ENCODE measurements at regions not wholly inside any gene's neighbourhood (a gene's known extent, or its start where the extent isn't known, plus 50 kb on each side); places are given as distances from the start of the nearest gene placed in this dataset.

DNA sequence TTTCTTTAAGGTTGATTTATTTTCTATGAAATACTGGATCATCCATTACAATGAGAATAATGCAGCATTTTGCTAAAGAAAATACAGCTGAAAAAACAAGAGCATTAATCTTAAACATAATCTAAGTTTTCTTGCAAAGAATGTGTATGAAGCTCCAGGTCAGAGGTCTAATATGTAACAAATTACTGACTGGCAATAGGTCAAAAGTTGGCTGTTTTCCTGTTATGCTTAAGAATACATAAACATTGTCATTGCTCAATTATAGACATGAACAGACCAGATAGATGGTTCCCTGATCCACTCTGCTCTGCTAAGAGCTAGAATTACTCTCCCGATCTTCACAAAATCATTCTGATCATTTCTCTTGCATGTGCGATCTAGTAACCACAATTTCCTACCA lies 718.6 kb downstream of the PDHA2 start:
- Histone ChIP-seq H3K27me3 (replicated peaks; ENCODE audit: control insufficient read depth, insufficient read depth, low read length) (no peaks in the 10 kb centered on the region), H3K36me3 (ENCODE audit: control insufficient read depth, insufficient read depth, low read length) (no peaks in the 10 kb centered on the region), H3K4me3 (replicated peaks; ENCODE audit: low read depth, low read length) (no peak overlapping the region)
- no peak for DNase-seq (ENCODE audit: extremely low read depth, insufficient read length)
- TF ChIP-seq, protein P1, sequence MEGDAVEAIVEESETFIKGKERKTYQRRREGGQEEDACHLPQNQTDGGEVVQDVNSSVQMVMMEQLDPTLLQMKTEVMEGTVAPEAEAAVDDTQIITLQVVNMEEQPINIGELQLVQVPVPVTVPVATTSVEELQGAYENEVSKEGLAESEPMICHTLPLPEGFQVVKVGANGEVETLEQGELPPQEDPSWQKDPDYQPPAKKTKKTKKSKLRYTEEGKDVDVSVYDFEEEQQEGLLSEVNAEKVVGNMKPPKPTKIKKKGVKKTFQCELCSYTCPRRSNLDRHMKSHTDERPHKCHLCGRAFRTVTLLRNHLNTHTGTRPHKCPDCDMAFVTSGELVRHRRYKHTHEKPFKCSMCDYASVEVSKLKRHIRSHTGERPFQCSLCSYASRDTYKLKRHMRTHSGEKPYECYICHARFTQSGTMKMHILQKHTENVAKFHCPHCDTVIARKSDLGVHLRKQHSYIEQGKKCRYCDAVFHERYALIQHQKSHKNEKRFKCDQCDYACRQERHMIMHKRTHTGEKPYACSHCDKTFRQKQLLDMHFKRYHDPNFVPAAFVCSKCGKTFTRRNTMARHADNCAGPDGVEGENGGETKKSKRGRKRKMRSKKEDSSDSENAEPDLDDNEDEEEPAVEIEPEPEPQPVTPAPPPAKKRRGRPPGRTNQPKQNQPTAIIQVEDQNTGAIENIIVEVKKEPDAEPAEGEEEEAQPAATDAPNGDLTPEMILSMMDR (IDR thresholded peaks at IDR 0.05; ENCODE audit: insufficient read depth, low read length, poor library complexity, severe bottlenecking), result no peak

DNA sequence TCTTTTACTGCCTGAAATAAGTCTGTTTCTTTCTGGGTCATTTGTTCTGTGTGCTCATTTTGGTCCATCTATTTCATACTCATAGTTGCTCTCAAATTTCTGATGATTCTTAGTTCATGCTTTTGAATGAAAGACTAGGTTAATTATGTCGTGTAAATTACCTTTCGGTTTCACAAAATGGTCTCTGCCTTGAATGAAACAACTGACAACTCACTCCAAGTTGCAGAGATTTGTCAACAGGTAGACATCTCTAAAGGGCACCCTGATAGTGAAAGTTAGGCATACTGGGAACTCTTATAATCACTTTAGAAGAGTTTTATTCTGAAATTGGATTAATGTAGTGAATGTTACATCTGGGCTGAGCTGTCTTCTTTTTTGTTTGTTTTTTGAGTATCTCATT lies 726.9 kb downstream of the PDHA2 start:
- TF ChIP-seq, protein P1 (IDR thresholded peaks at IDR 0.05; ENCODE audit: insufficient read depth, low read length, poor library complexity, severe bottlenecking), result no peak
- no peak for DNase-seq (ENCODE audit: extremely low read depth, insufficient read length)
- Histone ChIP-seq H3K36me3 (ENCODE audit: control insufficient read depth, insufficient read depth, low read length) (no peaks in the 10 kb centered on the region), H3K4me3 (replicated peaks; ENCODE audit: low read depth, low read length) (no peak overlapping the region), H3K27me3 (replicated peaks; ENCODE audit: control insufficient read depth, insufficient read depth, low read length) (no peaks in the 10 kb centered on the region)

DNA sequence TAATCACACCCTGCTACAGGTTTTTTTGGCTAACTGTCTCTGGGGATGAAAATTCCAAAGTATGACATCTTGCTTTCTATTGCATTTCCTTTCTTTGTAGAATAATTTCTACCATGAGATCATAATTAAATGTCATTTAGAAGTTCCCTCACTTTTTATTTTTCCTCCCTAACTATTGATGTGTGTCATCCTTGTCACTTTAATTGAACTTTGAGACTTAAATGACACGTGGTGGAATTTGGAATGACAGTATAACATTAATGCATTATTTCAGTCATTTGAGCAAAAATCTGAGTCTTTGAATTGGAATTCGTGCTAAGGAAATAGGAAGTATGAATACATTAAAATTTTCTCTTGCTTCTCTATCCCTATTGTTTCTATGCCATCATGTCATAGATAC lies 745.4 kb downstream of the PDHA2 start:
- no peak for DNase-seq (ENCODE audit: extremely low read depth, insufficient read length)
- TF ChIP-seq, protein P1 (IDR thresholded peaks at IDR 0.05; ENCODE audit: insufficient read depth, low read length, poor library complexity, severe bottlenecking), result no peak
- H3K36me3 ChIP-seq (ENCODE audit: control insufficient read depth, insufficient read depth, low read length), result no peaks in the 10 kb centered on the region
- H3K4me3 ChIP-seq (replicated peaks; ENCODE audit: low read depth, low read length), result no peak overlapping the region
- H3K27me3 ChIP-seq (replicated peaks; ENCODE audit: control insufficient read depth, insufficient read depth, low read length), result no peaks in the 10 kb centered on the region

DNA sequence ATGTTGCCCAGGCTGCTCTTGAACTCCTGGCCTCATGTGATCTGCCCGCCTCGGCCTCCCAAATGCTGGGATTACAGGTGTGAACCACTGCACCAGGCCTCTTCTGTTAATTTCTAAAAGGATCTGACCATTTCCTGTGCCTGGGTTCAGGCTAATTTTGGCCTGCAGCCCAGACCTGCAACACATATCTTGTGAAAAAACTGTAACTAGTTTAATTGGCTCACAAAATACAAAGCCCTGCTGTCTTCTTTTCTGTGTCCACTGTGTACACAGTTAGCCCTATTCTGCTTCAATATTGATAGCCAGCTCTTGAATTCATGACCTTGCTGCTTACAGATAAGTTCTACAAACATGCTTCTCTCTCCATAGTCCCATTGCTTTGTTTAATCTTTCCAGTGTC lies 753.5 kb downstream of the PDHA2 start:
- H3K27me3 ChIP-seq (replicated peaks; ENCODE audit: control insufficient read depth, insufficient read depth, low read length), result no peaks in the 10 kb centered on the region
- H3K36me3 ChIP-seq (ENCODE audit: control insufficient read depth, insufficient read depth, low read length), result no peaks in the 10 kb centered on the region
- no peak overlapping the region for H3K4me3 ChIP-seq (replicated peaks; ENCODE audit: low read depth, low read length)
- no peak for DNase-seq (ENCODE audit: extremely low read depth, insufficient read length)
- TF ChIP-seq, protein P1 (IDR thresholded peaks at IDR 0.05; ENCODE audit: insufficient read depth, low read length, poor library complexity, severe bottlenecking), result no peak

DNA sequence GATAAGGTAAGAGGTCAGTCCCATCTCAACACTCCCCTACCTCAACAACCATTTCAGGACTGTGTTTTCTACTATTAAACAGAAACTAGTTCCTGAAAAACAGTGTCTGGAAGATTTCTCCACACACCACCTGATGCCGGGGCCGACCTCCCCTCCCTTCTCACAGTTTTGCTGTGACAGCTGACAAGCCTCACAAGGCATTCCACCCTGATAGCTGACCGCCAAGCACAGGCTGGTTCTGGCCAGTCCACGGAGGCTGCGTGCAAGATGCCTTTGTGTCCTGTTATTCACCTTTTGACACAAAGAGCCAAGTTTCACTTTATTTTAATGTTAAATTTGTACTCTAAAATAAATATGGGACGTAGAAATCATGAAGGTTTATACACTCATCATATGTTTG lies 758.6 kb downstream of the PDHA2 start:
- no peaks in the 10 kb centered on the region for H3K27me3 ChIP-seq (replicated peaks; ENCODE audit: control insufficient read depth, insufficient read depth, low read length)
- no peak for DNase-seq (ENCODE audit: extremely low read depth, insufficient read length)
- TF ChIP-seq, protein P1 (IDR thresholded peaks at IDR 0.05; ENCODE audit: insufficient read depth, low read length, poor library complexity, severe bottlenecking), result no peak
- no peaks in the 10 kb centered on the region for H3K36me3 ChIP-seq (ENCODE audit: control insufficient read depth, insufficient read depth, low read length)
- H3K4me3 ChIP-seq (replicated peaks; ENCODE audit: low read depth, low read length), result no peak overlapping the region

DNA sequence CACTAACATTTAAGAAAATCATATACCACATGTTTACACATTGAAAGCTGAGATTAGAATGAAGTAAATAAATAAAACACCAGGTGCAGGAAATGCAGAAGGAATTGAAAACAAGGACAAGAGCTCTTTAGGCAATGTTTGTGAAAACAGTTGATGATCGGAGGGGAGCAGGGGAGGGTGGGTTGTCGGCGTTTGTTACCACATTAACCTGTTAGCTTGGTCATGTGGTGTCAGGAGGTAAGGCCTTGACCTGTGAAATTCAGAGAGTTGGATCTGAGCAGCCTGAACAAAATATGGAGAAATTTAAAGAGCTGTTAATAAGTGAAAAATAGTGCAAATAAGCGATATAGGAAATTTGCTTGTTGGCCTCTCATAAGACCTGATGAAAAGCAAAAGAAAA lies 759.9 kb downstream of the PDHA2 start:
- Histone ChIP-seq H3K27me3 (replicated peaks; ENCODE audit: control insufficient read depth, insufficient read depth, low read length) (no peaks in the 10 kb centered on the region), H3K36me3 (ENCODE audit: control insufficient read depth, insufficient read depth, low read length) (no peaks in the 10 kb centered on the region), H3K4me3 (replicated peaks; ENCODE audit: low read depth, low read length) (no peak overlapping the region)
- no peak for DNase-seq (ENCODE audit: extremely low read depth, insufficient read length)
- TF ChIP-seq, protein P1 (IDR thresholded peaks at IDR 0.05; ENCODE audit: insufficient read depth, low read length, poor library complexity, severe bottlenecking), result no peak

Measured in GM06990 (cell line).